Keratinocyte (primary cell): ENCODE measurements at regions not wholly inside any gene's neighbourhood (a gene's known extent, or its start where the extent isn't known, plus 50 kb on each side); places are given as distances from the start of the nearest gene placed in this dataset.

Source experiments
- DNase-seq: peaks from one replicate; pipeline ENCODE4 v3.0.0-alpha.2; 2011; ENCODE audit warnings: low read depth, missing footprints, low spot score
- FAIRE-seq: peaks from 2 replicates; lab custom pipeline; 2011; peaks lifted over from hg19 to GRCh38; lab: Jason Lieb, UNC
- H2AFZ ChIP-seq: 2 replicates; pipeline ENCODE4 v1.6.0; 2012; ENCODE audit warnings: low read length, control low read depth, inconsistent platforms; ENCODE audit not compliant: control insufficient read depth
- H3K27ac ChIP-seq: 2 replicates; pipeline ENCODE4 v1.5.1; 2011; ENCODE audit warnings: low read length; ENCODE audit not compliant: control insufficient read depth, insufficient read depth
- H3K27me3 ChIP-seq: 3 replicates; pipeline ENCODE4 v1.6.0; 2011; ENCODE audit warnings: low read length; ENCODE audit not compliant: control insufficient read depth, insufficient read depth; ENCODE audit errors: extremely low read depth
- H3K36me3 ChIP-seq, 2 experiments: 2 replicates in 1 of 2; 3 replicates in 1 of 2; pipeline ENCODE4 v1.5.1; 2011; ENCODE audit warnings: low read length in 2 of 2, mild to moderate bottlenecking in 1 of 2; ENCODE audit not compliant: control insufficient read depth in 2 of 2, insufficient read depth in 2 of 2; ENCODE audit errors: extremely low read depth in 1 of 2
- H3K4me1 ChIP-seq: 3 replicates; pipeline ENCODE4 v1.5.1; 2011; ENCODE audit warnings: low read length; ENCODE audit not compliant: control insufficient read depth, insufficient read depth; ENCODE audit errors: extremely low read depth
- H3K4me2 ChIP-seq: 3 replicates; pipeline ENCODE4 v1.6.0; 2011; ENCODE audit warnings: low read depth, low read length; ENCODE audit not compliant: control insufficient read depth, insufficient read depth; ENCODE audit errors: extremely low read depth
- H3K4me3 ChIP-seq, 3 experiments: fragments of 200-600 bp in 1 of 3; sonication (generic) in 1 of 3; 2 replicates in 2 of 3; 3 replicates in 1 of 3; pipeline ENCODE4 v1.5.1; 2011 to 2016; ENCODE audit warnings: low read length in 3 of 3, mild to moderate bottlenecking in 3 of 3, control low read depth in 2 of 3, inconsistent platforms in 1 of 3, low read depth in 1 of 3, mixed read lengths in 1 of 3, mixed run types in 1 of 3, moderate library complexity in 1 of 3; ENCODE audit not compliant: control insufficient read depth in 2 of 3, insufficient read depth in 2 of 3; ENCODE audit errors: extremely low read depth in 1 of 3
- H3K79me2 ChIP-seq: 2 replicates; pipeline ENCODE4 v1.6.0; 2012; ENCODE audit warnings: low read length; ENCODE audit not compliant: control insufficient read depth, insufficient read depth
- H3K9ac ChIP-seq: 3 replicates; pipeline ENCODE4 v1.6.0; 2011; ENCODE audit warnings: low read length; ENCODE audit not compliant: control insufficient read depth, insufficient read depth; ENCODE audit errors: extremely low read depth
- H3K9me1 ChIP-seq: 3 replicates; pipeline ENCODE4 v1.6.0; 2011; ENCODE audit warnings: low read length; ENCODE audit not compliant: control insufficient read depth, insufficient read depth; ENCODE audit errors: extremely low read depth
- H3K9me3 ChIP-seq: 2 replicates; pipeline ENCODE4 v1.5.1; 2012; ENCODE audit warnings: low read depth, low read length; ENCODE audit not compliant: control insufficient read depth
- H4K20me1 ChIP-seq: 3 replicates; pipeline ENCODE4 v1.6.0; 2011; ENCODE audit warnings: low read length; ENCODE audit not compliant: control insufficient read depth, insufficient read depth; ENCODE audit errors: extremely low read depth
- EZH2 ChIP-seq: IDR thresholded peaks from one replicate; pipeline ENCODE4 v1.6.1; 2012; ENCODE audit warnings: inconsistent platforms, mild to moderate bottlenecking, low read length, moderate library complexity
- dilution Hi-C: fragments of 300-500 bp; cut with MboI; formaldehyde crosslinking; loops from one replicate; pipeline ENCODE4 v1.7.0; 2020; ENCODE audit warnings: low sequenced_read_pairs; ENCODE audit not compliant: extremely low pct_ligation_motif_present
- TF ChIP-seq, protein P1 (sequence below), 3 experiments: IDR thresholded peaks in 1 of 3; conservative IDR thresholded peaks in 1 of 3; optimal IDR thresholded peaks in 1 of 3; 2 replicates in 2 of 3; 3 replicates in 1 of 3; pipeline versions ENCODE3 to v1.5.1; 2011; ENCODE audit warnings: low read length in 3 of 3, mild to moderate bottlenecking in 3 of 3, moderate library complexity in 2 of 3, control low read depth in 1 of 3, inconsistent platforms in 1 of 3; ENCODE audit not compliant: insufficient read depth in 2 of 3; ENCODE audit errors: extremely low read depth in 1 of 3

GRCh38 chr20:48458003-48458377 lies 369.8 kb downstream of the PREX1 start:
- Histone ChIP-seq H3K9me3 (no peaks in the 10 kb centered on the region), H2AFZ (no peak overlapping the region), H3K4me3 (no peak overlapping the region), H3K4me1 (no peaks in the 10 kb centered on the region), H3K36me3 (no peaks in the 10 kb centered on the region), H3K9ac (no peak overlapping the region), H4K20me1 (no peaks in the 10 kb centered on the region), H3K27ac (no peak overlapping the region), H3K27me3 (peaks cover 23% of the 10 kb centered on the region), H3K4me2 (no peak overlapping the region), H3K79me2 (no peaks in the 10 kb centered on the region), H3K9me1 (no peaks in the 10 kb centered on the region)
- DNase-seq (no peak), FAIRE-seq (no peak)
- dilution Hi-C loops = no loop called here
- no peak for TF ChIP-seq EZH2
- TF ChIP-seq, protein P1, sequence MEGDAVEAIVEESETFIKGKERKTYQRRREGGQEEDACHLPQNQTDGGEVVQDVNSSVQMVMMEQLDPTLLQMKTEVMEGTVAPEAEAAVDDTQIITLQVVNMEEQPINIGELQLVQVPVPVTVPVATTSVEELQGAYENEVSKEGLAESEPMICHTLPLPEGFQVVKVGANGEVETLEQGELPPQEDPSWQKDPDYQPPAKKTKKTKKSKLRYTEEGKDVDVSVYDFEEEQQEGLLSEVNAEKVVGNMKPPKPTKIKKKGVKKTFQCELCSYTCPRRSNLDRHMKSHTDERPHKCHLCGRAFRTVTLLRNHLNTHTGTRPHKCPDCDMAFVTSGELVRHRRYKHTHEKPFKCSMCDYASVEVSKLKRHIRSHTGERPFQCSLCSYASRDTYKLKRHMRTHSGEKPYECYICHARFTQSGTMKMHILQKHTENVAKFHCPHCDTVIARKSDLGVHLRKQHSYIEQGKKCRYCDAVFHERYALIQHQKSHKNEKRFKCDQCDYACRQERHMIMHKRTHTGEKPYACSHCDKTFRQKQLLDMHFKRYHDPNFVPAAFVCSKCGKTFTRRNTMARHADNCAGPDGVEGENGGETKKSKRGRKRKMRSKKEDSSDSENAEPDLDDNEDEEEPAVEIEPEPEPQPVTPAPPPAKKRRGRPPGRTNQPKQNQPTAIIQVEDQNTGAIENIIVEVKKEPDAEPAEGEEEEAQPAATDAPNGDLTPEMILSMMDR (optimal IDR thresholded peaks at IDR 0.05 in 1 of 3, IDR thresholded peaks at IDR 0.05 in 1 of 3, conservative IDR thresholded peaks at IDR 0.05 in 1 of 3; ENCODE audit: extremely low read depth in 1 of 3, insufficient read depth in 2 of 3, low read length in 3 of 3) = no peak

- no peaks in the 10 kb centered on the region for H4K20me1 ChIP-seq
- peaks cover 23% of the 10 kb centered on the region for H3K27me3 ChIP-seq
- dilution Hi-C loops = no loop called here
- DNase-seq (no peak), FAIRE-seq (no peak)
- no peak for TF ChIP-seq EZH2
- TF ChIP-seq, protein P1 (optimal IDR thresholded peaks at IDR 0.05 in 1 of 3, IDR thresholded peaks at IDR 0.05 in 1 of 3, conservative IDR thresholded peaks at IDR 0.05 in 1 of 3; ENCODE audit: extremely low read depth in 1 of 3, insufficient read depth in 2 of 3, low read length in 3 of 3) = no peak
- no peaks in the 10 kb centered on the region for H3K9me3 ChIP-seq
- H3K4me3 ChIP-seq = no peak overlapping the region
- H3K4me1 ChIP-seq = no peaks in the 10 kb centered on the region
- H3K36me3 ChIP-seq = no peaks in the 10 kb centered on the region
- H3K79me2 ChIP-seq = no peaks in the 10 kb centered on the region
- H3K9ac ChIP-seq = no peak overlapping the region
- no peak overlapping the region for H2AFZ ChIP-seq
- no peaks in the 10 kb centered on the region for H3K9me1 ChIP-seq
- no peak overlapping the region for H3K27ac ChIP-seq
- no peak overlapping the region for H3K4me2 ChIP-seq
Measured at GRCh38 chr20:48457193-48458002, 370.4 kb downstream of the PREX1 start.
